ENCODE measurements at regions not wholly inside any gene's neighbourhood (a gene's known extent, or its start where the extent isn't known, plus 50 kb on each side); places are given as distances from the start of the nearest gene placed in this dataset.

GRCh38 chr18:41268271-41268670 is 686.8 kb upstream of the PIK3C3 start:
- DNase-seq (ENCODE audit: low read depth in 3 of 3, low spot score in 1 of 3), result no peak

GRCh38 chr18:41266616-41267015 is 688.4 kb upstream of the PIK3C3 start:
- no peak for DNase-seq (ENCODE audit: low read depth in 3 of 3, low spot score in 1 of 3)

GRCh38 chr18:41266204-41266603 is 688.8 kb upstream of the PIK3C3 start:
- DNase-seq (ENCODE audit: low read depth in 3 of 3, low spot score in 1 of 3), result no peak

GRCh38 chr18:41265047-41265446 is 690.0 kb upstream of the PIK3C3 start:
- DNase-seq (ENCODE audit: low read depth in 3 of 3, low spot score in 1 of 3), result no peak

- DNase-seq (ENCODE audit: low read depth in 3 of 3, low spot score in 1 of 3), result no peak
Observed at GRCh38 chr18:41263956-41264355, 691.1 kb upstream of the PIK3C3 start.

- DNase-seq (ENCODE audit: low read depth in 3 of 3, low spot score in 1 of 3), result no peak
Observed at GRCh38 chr18:41262688-41263087, 692.3 kb upstream of the PIK3C3 start.

- no peak for DNase-seq (ENCODE audit: low read depth in 3 of 3, low spot score in 1 of 3)
Observed at GRCh38 chr18:41244591-41245037, 710.4 kb upstream of the PIK3C3 start.

GRCh38 chr18:41237317-41237716 is 717.7 kb upstream of the PIK3C3 start:
- DNase-seq (ENCODE audit: low read depth in 3 of 3, low spot score in 1 of 3), result no peak

GRCh38 chr18:41231681-41232080 is 723.4 kb upstream of the PIK3C3 start:
- no peak for DNase-seq (ENCODE audit: low read depth in 3 of 3, low spot score in 1 of 3)

- no peak for DNase-seq (ENCODE audit: low read depth in 3 of 3, low spot score in 1 of 3)
Observed at GRCh38 chr18:41227993-41228392, 727.0 kb upstream of the PIK3C3 start.

GRCh38 chr18:41226911-41227310 is 728.1 kb upstream of the PIK3C3 start:
- DNase-seq (ENCODE audit: low read depth in 3 of 3, low spot score in 1 of 3), result no peak

GRCh38 chr18:41226186-41226585 is 728.8 kb upstream of the PIK3C3 start:
- DNase-seq (ENCODE audit: low read depth in 3 of 3, low spot score in 1 of 3), result no peak

- no peak for DNase-seq (ENCODE audit: low read depth in 3 of 3, low spot score in 1 of 3)
Observed at GRCh38 chr18:41216341-41217003, 738.6 kb upstream of the PIK3C3 start.

GRCh38 chr18:41207706-41208105 is 747.3 kb upstream of the PIK3C3 start:
- DNase-seq (ENCODE audit: low read depth in 3 of 3, low spot score in 1 of 3), result no peak

GRCh38 chr18:41206341-41206830 is 748.6 kb upstream of the PIK3C3 start:
- no peak for DNase-seq (ENCODE audit: low read depth in 3 of 3, low spot score in 1 of 3)

- no peak for DNase-seq (ENCODE audit: low read depth in 3 of 3, low spot score in 1 of 3)
Observed at GRCh38 chr18:41199212-41199611, 755.8 kb upstream of the PIK3C3 start.

GRCh38 chr18:41197967-41198366 is 757.1 kb upstream of the PIK3C3 start:
- no peak for DNase-seq (ENCODE audit: low read depth in 3 of 3, low spot score in 1 of 3)

GRCh38 chr18:41170346-41170745 is 784.7 kb upstream of the PIK3C3 start:
- DNase-seq (ENCODE audit: low read depth in 3 of 3, low spot score in 1 of 3), result no peak

- no peak for DNase-seq (ENCODE audit: low read depth in 3 of 3, low spot score in 1 of 3)
Observed at GRCh38 chr18:41165625-41166024, 789.4 kb upstream of the PIK3C3 start.

- no peak for DNase-seq (ENCODE audit: low read depth in 3 of 3, low spot score in 1 of 3)
Observed at GRCh38 chr18:41162781-41163180, 792.3 kb upstream of the PIK3C3 start.

GRCh38 chr18:41162191-41162590 is 792.8 kb upstream of the PIK3C3 start:
- no peak for DNase-seq (ENCODE audit: low read depth in 3 of 3, low spot score in 1 of 3)

GRCh38 chr18:41155910-41156851 is 798.9 kb upstream of the PIK3C3 start:
- no peak for DNase-seq (ENCODE audit: low read depth in 3 of 3, low spot score in 1 of 3)
